Right atrium auricular region (tissue), 2 donors: ENCODE measurements at regions not wholly inside any gene's neighbourhood (a gene's known extent, or its start where the extent isn't known, plus 50 kb on each side); places are given as distances from the start of the nearest gene placed in this dataset.
"Not testable (repeated sequence)": the region's sequence is repeated elsewhere in the genome, so short reads cannot be mapped to it uniquely, and the experiment has no call there.

Source experiments
- DNase-seq: peaks from one replicate; pipeline ENCODE4 v3.0.0-alpha.2; 2019; ENCODE audit warnings: low spot score
- H3K27ac ChIP-seq, 2 donors: fragments of 200-600 bp; sonication (generic); 1 replicate in 1 of 2; 2 replicates in 1 of 2; pipeline ENCODE4 v1.5.1; 2016 to 2019
- H3K27me3 ChIP-seq, 2 donors: fragments of 200-600 bp; sonication (generic); one replicate each; pipeline versions ENCODE4 v1.5.1 to v1.6.0; 2017 to 2019
- H3K36me3 ChIP-seq: fragments of 200-600 bp; sonication (generic); one replicate; pipeline ENCODE4 v1.5.1; 2016
- H3K4me1 ChIP-seq, 2 donors: fragments of 200-600 bp; sonication (generic); one replicate each; pipeline versions ENCODE4 v1.5.1 to v1.6.0; 2017 to 2019
- H3K4me3 ChIP-seq, 2 donors: fragments of 200-600 bp; sonication (generic); 1 replicate in 1 of 2; 2 replicates in 1 of 2; pipeline ENCODE4 v1.5.1; 2017 to 2019; ENCODE audit warnings: mild to moderate bottlenecking in 1 of 2, moderate library complexity in 1 of 2
- H3K9me3 ChIP-seq, 2 donors: fragments of 200-600 bp; sonication (generic); one replicate each; pipeline ENCODE4 v1.5.1; 2019
- TF ChIP-seq, protein P1 (sequence below), 2 donors: fragments of 200-600 bp; sonication (generic); IDR thresholded peaks; one replicate each; pipeline ENCODE4 v1.5.1; 2019; ENCODE audit warnings: antibody characterized with exemption in 2 of 2

GRCh38 chr10:77718957-77719356 lies 81.3 kb upstream of the KCNMA1 start:
- TF ChIP-seq, protein P1, sequence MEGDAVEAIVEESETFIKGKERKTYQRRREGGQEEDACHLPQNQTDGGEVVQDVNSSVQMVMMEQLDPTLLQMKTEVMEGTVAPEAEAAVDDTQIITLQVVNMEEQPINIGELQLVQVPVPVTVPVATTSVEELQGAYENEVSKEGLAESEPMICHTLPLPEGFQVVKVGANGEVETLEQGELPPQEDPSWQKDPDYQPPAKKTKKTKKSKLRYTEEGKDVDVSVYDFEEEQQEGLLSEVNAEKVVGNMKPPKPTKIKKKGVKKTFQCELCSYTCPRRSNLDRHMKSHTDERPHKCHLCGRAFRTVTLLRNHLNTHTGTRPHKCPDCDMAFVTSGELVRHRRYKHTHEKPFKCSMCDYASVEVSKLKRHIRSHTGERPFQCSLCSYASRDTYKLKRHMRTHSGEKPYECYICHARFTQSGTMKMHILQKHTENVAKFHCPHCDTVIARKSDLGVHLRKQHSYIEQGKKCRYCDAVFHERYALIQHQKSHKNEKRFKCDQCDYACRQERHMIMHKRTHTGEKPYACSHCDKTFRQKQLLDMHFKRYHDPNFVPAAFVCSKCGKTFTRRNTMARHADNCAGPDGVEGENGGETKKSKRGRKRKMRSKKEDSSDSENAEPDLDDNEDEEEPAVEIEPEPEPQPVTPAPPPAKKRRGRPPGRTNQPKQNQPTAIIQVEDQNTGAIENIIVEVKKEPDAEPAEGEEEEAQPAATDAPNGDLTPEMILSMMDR (IDR thresholded peaks at IDR 0.05), result no peak
- no peak overlapping the region for H3K4me3 ChIP-seq
- H3K27ac ChIP-seq, result no peak overlapping the region

DNA sequence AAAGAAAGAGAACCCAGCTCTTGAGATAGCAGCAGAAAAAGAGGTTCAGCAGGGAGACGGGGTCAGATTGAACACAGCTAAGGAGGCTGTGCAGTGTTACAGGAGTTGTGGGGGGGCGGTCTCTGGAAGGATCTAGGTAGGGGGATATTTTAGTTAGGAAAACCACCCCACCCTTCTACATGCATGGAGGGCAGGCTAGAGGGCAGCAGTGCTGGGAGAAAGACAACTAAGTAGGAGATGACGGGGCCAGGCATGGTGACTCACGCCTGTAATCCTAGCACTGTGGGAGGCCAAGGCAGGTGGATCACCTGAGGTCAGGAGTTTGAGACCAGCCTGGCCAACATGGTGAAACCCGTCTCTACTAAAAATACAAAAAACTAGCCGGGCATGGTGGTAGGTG lies 80.7 kb upstream of the KCNMA1 start:
- not testable (repeated sequence) for H3K36me3 ChIP-seq, H3K27me3 ChIP-seq, H3K4me3 ChIP-seq, DNase-seq, H3K9me3 ChIP-seq, H3K4me1 ChIP-seq, H3K27ac ChIP-seq

More at GRCh38 chr10:77718957-77719356, 81.3 kb upstream of the KCNMA1 start:
- no peaks in the 10 kb centered on the region for H3K4me1 ChIP-seq
- no peaks in the 10 kb centered on the region for H3K9me3 ChIP-seq
- no peaks in the 10 kb centered on the region for H3K27me3 ChIP-seq
- no peak for DNase-seq
- no peaks in the 10 kb centered on the region for H3K36me3 ChIP-seq

- TF ChIP-seq, protein P1 (IDR thresholded peaks at IDR 0.05), result no peak
- DNase-seq, result no peak
- Histone ChIP-seq H3K27me3 (no peaks in the 10 kb centered on the region), H3K36me3 (no peaks in the 10 kb centered on the region), H3K4me3 (no peak overlapping the region), H3K9me3 (no peaks in the 10 kb centered on the region), H3K27ac (no peak overlapping the region), H3K4me1 (no peaks in the 10 kb centered on the region)
Observed at GRCh38 chr10:77717336-77717735, 79.7 kb upstream of the KCNMA1 start.

DNA sequence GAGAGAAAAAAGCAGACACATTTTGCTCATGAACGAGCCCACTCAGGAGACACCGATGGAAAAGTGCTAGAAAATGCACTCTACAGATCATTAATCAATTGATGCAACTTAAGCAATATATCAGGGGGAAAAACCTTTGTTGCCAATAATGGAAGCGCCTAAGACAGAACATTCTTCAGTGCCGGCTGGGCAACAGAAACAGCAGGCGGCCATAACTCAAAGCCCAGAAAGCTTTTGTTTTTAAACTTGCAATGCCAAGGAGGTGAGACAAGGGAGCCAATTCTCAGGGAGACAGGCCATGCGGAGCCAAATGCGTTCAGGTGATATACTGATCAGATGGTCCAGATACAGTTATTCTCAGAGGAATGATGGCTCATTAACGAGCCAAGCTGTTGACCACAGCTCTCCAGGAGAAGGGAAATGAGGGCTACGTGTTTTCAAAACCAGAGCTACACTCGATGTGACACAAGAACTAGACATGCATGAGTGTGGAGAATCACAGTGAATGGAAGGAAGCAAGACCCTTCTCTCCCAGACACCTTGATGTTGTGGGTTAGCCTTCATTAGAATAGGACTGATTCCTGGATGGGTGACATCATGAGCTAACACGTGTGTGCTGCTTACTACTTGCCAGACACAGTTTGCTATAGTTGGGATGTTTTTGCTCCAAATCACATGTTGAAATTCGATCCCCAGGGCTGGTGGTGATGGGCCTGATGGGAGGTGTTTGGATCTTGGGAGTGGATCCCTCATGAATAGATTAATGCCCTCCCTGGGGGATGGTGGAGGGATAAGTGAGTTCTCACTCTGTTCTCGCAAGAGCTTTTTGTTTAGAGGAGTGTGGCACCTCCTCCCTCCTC lies 79.1 kb upstream of the KCNMA1 start:
- no peaks in the 10 kb centered on the region for H3K36me3 ChIP-seq
- H3K27ac ChIP-seq, result no peak overlapping the region
- TF ChIP-seq, protein P1 (IDR thresholded peaks at IDR 0.05), result no peak
- no peaks in the 10 kb centered on the region for H3K27me3 ChIP-seq
- no peak overlapping the region for H3K4me3 ChIP-seq
- no peak for DNase-seq
- H3K9me3 ChIP-seq, result no peaks in the 10 kb centered on the region
- peaks cover 0 to 1% of the 10 kb centered on the region in 2 donors for H3K4me1 ChIP-seq

DNA sequence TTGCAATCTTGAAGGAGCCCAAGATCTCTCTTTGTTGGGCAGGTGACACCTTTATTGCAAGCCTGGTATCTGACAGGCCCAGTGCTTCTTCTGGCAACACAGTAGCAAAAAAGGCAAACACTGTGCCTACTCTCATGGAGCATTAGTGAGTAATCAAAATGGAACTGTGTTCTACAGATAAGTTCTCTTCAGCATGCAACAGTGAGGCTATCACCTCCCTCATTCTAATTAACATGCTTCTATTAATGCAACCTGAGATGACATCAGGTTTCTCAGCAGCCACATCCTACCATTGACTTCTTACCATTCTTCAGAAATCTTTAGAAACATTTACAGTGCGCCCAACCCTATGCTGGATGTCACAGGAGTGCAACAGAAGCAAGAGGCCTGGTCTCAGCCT lies 77.9 kb upstream of the KCNMA1 start:
- no peaks in the 10 kb centered on the region for H3K27me3 ChIP-seq
- no peaks in the 10 kb centered on the region for H3K36me3 ChIP-seq
- H3K9me3 ChIP-seq, result no peaks in the 10 kb centered on the region
- H3K4me3 ChIP-seq, result no peak overlapping the region
- TF ChIP-seq, protein P1 (IDR thresholded peaks at IDR 0.05), result no peak
- no peak overlapping the region for H3K27ac ChIP-seq
- H3K4me1 ChIP-seq, result peaks cover 0 to 12% of the 10 kb centered on the region in 2 donors
- DNase-seq, result no peak

- DNase-seq, result no peak
- no peaks in the 10 kb centered on the region for H3K36me3 ChIP-seq
- TF ChIP-seq, protein P1 (IDR thresholded peaks at IDR 0.05), result no peak
- peaks cover 0 to 12% of the 10 kb centered on the region in 2 donors for H3K4me1 ChIP-seq
- no peaks in the 10 kb centered on the region for H3K27me3 ChIP-seq
- no peaks in the 10 kb centered on the region for H3K9me3 ChIP-seq
- H3K4me3 ChIP-seq, result no peak overlapping the region
- H3K27ac ChIP-seq, result no peak overlapping the region
Observed at GRCh38 chr10:77715088-77715487, 77.5 kb upstream of the KCNMA1 start.
